OCI-LY1 (cell line): ENCODE measurements at regions not wholly inside any gene's neighbourhood (a gene's known extent, or its start where the extent isn't known, plus 50 kb on each side); places are given as distances from the start of the nearest gene placed in this dataset.

Experiments used
- H2AFZ ChIP-seq: fragments of 200-600 bp; sonication (generic), shearing (Covaris generic); 2 replicates; pipeline ENCODE4 v1.6.0; 2014; ENCODE audit warnings: antibody characterized with exemption, mild to moderate bottlenecking, low read length
- H3F3A ChIP-seq: fragments of 200-600 bp; sonication (generic), shearing (Covaris generic); 2 replicates; pipeline ENCODE4 v1.6.0; 2014; ENCODE audit warnings: mild to moderate bottlenecking, antibody characterized with exemption, low read length, moderate library complexity; ENCODE audit not compliant: insufficient read depth
- H3K27ac ChIP-seq: fragments of 200-600 bp; sonication (generic); 2 replicates; pipeline ENCODE4 v1.5.1; 2014; ENCODE audit warnings: low read length, mixed run types, mild to moderate bottlenecking, low read depth; ENCODE audit not compliant: poor library complexity, severe bottlenecking
- H3K27me3 ChIP-seq: fragments of 200-600 bp; sonication (generic); 2 replicates; pipeline ENCODE4 v1.6.0; 2014; ENCODE audit warnings: antibody characterized with exemption, mild to moderate bottlenecking, low read length, moderate library complexity; ENCODE audit not compliant: insufficient read depth
- H3K36me3 ChIP-seq: fragments of 200-600 bp; sonication (generic); 2 replicates; pipeline ENCODE4 v1.6.1; 2014; ENCODE audit warnings: mild to moderate bottlenecking, antibody characterized with exemption, low read length, moderate library complexity, mixed read lengths; ENCODE audit not compliant: insufficient read depth
- H3K4me1 ChIP-seq: fragments of 200-600 bp; sonication (generic); 2 replicates; pipeline ENCODE4 v1.5.1; 2014; ENCODE audit warnings: mild to moderate bottlenecking, low read length, moderate library complexity; ENCODE audit not compliant: insufficient read depth, severe bottlenecking
- H3K4me2 ChIP-seq: fragments of 200-600 bp; sonication (generic), shearing (Covaris generic); 2 replicates; pipeline ENCODE4 v1.6.1; 2014; ENCODE audit warnings: low read length
- H3K4me3 ChIP-seq: fragments of 200-600 bp; sonication (generic); 2 replicates; pipeline ENCODE4 v1.5.1; 2014; ENCODE audit warnings: low read length, low read depth, mild to moderate bottlenecking, mixed read lengths; ENCODE audit not compliant: poor library complexity, severe bottlenecking
- H3K79me2 ChIP-seq: fragments of 200-600 bp; shearing (Covaris generic); 2 replicates; pipeline ENCODE4 v1.6.1; 2016; ENCODE audit warnings: mixed run types, low read length, mixed read lengths; ENCODE audit not compliant: insufficient read depth
- H3K9ac ChIP-seq: fragments of 200-600 bp; sonication (generic), shearing (Covaris generic); 2 replicates; pipeline ENCODE4 v1.6.1; 2014; ENCODE audit warnings: mild to moderate bottlenecking, low read length, mixed read lengths
- H3K9me2 ChIP-seq: fragments of 200-600 bp; sonication (generic), shearing (Covaris generic); 2 replicates; pipeline ENCODE4 v1.6.1; 2014; ENCODE audit warnings: low read depth, mild to moderate bottlenecking, low read length, mixed read lengths
- H3K9me3 ChIP-seq: fragments of 200-600 bp; shearing (Covaris generic); 2 replicates; pipeline ENCODE4 v1.6.1; 2014; ENCODE audit warnings: low read length, mixed read lengths
- H4K20me1 ChIP-seq: fragments of 200-600 bp; sonication (generic), shearing (Covaris generic); 2 replicates; pipeline ENCODE4 v1.6.0; 2016; ENCODE audit warnings: mild to moderate bottlenecking, low read length; ENCODE audit not compliant: insufficient read depth
- CTCF ChIP-seq: fragments of 200-600 bp; sonication (generic), shearing (Covaris generic); IDR thresholded peaks from 2 replicates; pipeline ENCODE4 v1.5.1; 2017; ENCODE audit warnings: mild to moderate bottlenecking, antibody characterized with exemption, low read length, moderate library complexity, mixed read lengths
- EZH2 ChIP-seq: fragments of 200-600 bp; sonication (generic), shearing (Covaris generic); IDR thresholded peaks from 2 replicates; pipeline ENCODE4 v1.8.0; 2017; ENCODE audit warnings: borderline replicate concordance, mixed run types, mild to moderate bottlenecking, antibody characterized with exemption, low read length, moderate library complexity, mixed read lengths

GRCh38 chr1:191034132-191034531 is 556.5 kb upstream of the BRINP3 start:
- no peak overlapping the region for H3K27ac ChIP-seq
- H3K4me1 ChIP-seq, result no peaks in the 10 kb centered on the region
- no peaks in the 10 kb centered on the region for H3K27me3 ChIP-seq
- H3K36me3 ChIP-seq, result no peaks in the 10 kb centered on the region
- no peaks in the 10 kb centered on the region for H4K20me1 ChIP-seq
- no peaks in the 10 kb centered on the region for H3K9me2 ChIP-seq
- H2AFZ ChIP-seq, result no peak overlapping the region
- H3K4me3 ChIP-seq, result no peak overlapping the region
- no peaks in the 10 kb centered on the region for H3F3A ChIP-seq
- no peak overlapping the region for H3K9ac ChIP-seq
- H3K79me2 ChIP-seq, result no peaks in the 10 kb centered on the region
- no peaks in the 10 kb centered on the region for H3K9me3 ChIP-seq
- no peak for TF ChIP-seq EZH2
- TF ChIP-seq CTCF, result no peak
- H3K4me2 ChIP-seq, result no peak overlapping the region

- no peak for TF ChIP-seq EZH2
- Histone ChIP-seq H2AFZ (no peak overlapping the region), H3K4me1 (no peaks in the 10 kb centered on the region), H4K20me1 (no peaks in the 10 kb centered on the region), H3K79me2 (no peaks in the 10 kb centered on the region), H3F3A (no peaks in the 10 kb centered on the region), H3K27ac (no peak overlapping the region), H3K9me3 (no peaks in the 10 kb centered on the region), H3K27me3 (no peaks in the 10 kb centered on the region), H3K9me2 (no peaks in the 10 kb centered on the region), H3K4me3 (no peak overlapping the region), H3K9ac (no peak overlapping the region), H3K36me3 (no peaks in the 10 kb centered on the region), H3K4me2 (no peak overlapping the region)
Measured at GRCh38 chr1:191043066-191043465, 565.4 kb upstream of the BRINP3 start.

- Histone ChIP-seq H3K4me2 (no peak overlapping the region), H3K9ac (no peak overlapping the region), H3K79me2 (no peaks in the 10 kb centered on the region), H3K9me3 (no peaks in the 10 kb centered on the region), H3K4me1 (no peaks in the 10 kb centered on the region), H3K4me3 (no peak overlapping the region), H4K20me1 (no peaks in the 10 kb centered on the region), H3K9me2 (no peaks in the 10 kb centered on the region), H3K27ac (no peak overlapping the region), H3K27me3 (no peaks in the 10 kb centered on the region), H2AFZ (no peak overlapping the region), H3F3A (no peaks in the 10 kb centered on the region), H3K36me3 (no peaks in the 10 kb centered on the region)
- TF ChIP-seq EZH2 (no peak), CTCF (no peak)
Measured at GRCh38 chr1:191049781-191050180, 572.1 kb upstream of the BRINP3 start.

GRCh38 chr1:191052888-191053287 is 575.2 kb upstream of the BRINP3 start:
- Histone ChIP-seq H3K4me2 (no peak overlapping the region), H3K27me3 (no peaks in the 10 kb centered on the region), H3K27ac (no peak overlapping the region), H3K4me1 (no peaks in the 10 kb centered on the region), H3K4me3 (no peak overlapping the region), H3K9ac (no peak overlapping the region), H4K20me1 (no peaks in the 10 kb centered on the region), H3K79me2 (no peaks in the 10 kb centered on the region), H3F3A (no peaks in the 10 kb centered on the region), H2AFZ (no peak overlapping the region), H3K9me3 (no peaks in the 10 kb centered on the region), H3K9me2 (no peaks in the 10 kb centered on the region), H3K36me3 (no peaks in the 10 kb centered on the region)
- TF ChIP-seq EZH2 (no peak), CTCF (no peak)
